Muscle layer of colon (tissue), 2 donors: ENCODE measurements at regions not wholly inside any gene's neighbourhood (a gene's known extent, or its start where the extent isn't known, plus 50 kb on each side); places are given as distances from the start of the nearest gene placed in this dataset.

Experiments used
- H3K27ac ChIP-seq: one replicate; pipeline ENCODE4 v1.7.0; 2013; ENCODE audit warnings: low read depth, mild to moderate bottlenecking, low read length, moderate library complexity
- H3K27me3 ChIP-seq, 2 donors: one replicate each; pipeline ENCODE4 v1.7.0; 2013; ENCODE audit warnings: low read length in 2 of 2, mild to moderate bottlenecking in 2 of 2; ENCODE audit not compliant: insufficient read depth in 2 of 2, control insufficient read depth in 1 of 2
- H3K36me3 ChIP-seq: one replicate; pipeline ENCODE4 v1.7.0; 2013; ENCODE audit warnings: mild to moderate bottlenecking, low read length; ENCODE audit not compliant: insufficient read depth
- H3K4me1 ChIP-seq: one replicate; pipeline ENCODE4 v1.7.0; 2013; ENCODE audit warnings: mild to moderate bottlenecking, low read length; ENCODE audit not compliant: insufficient read depth
- H3K4me3 ChIP-seq, 2 donors: one replicate each; pipeline ENCODE4 v1.7.0; 2013; ENCODE audit warnings: low read length in 2 of 2, low read depth in 1 of 2, mild to moderate bottlenecking in 1 of 2, moderate library complexity in 1 of 2
- H3K9ac ChIP-seq: one replicate; pipeline ENCODE4 v1.7.0; 2013; ENCODE audit warnings: low read length
- H3K9me3 ChIP-seq: one replicate; pipeline ENCODE4 v1.7.0; 2013; ENCODE audit warnings: mild to moderate bottlenecking, low read length
- donor health status: abdominal sarcoma.
- donor health status: Adenocarcinoma of cecum.

GRCh38 chr1:70805641-70806040 is 242.0 kb downstream of the PTGER3 start:
- Histone ChIP-seq H3K4me3 (no peak overlapping the region), H3K27ac (no peak overlapping the region), H3K9ac (no peak overlapping the region), H3K4me1 (no peaks in the 10 kb centered on the region), H3K27me3 (no peaks in the 10 kb centered on the region), H3K9me3 (no peaks in the 10 kb centered on the region), H3K36me3 (no peaks in the 10 kb centered on the region)

- no peaks in the 10 kb centered on the region for H3K9me3 ChIP-seq
- H3K27me3 ChIP-seq: no peaks in the 10 kb centered on the region
- H3K27ac ChIP-seq: no peak overlapping the region
- no peaks in the 10 kb centered on the region for H3K36me3 ChIP-seq
- no peaks in the 10 kb centered on the region for H3K4me1 ChIP-seq
- no peak overlapping the region for H3K9ac ChIP-seq
- no peak overlapping the region for H3K4me3 ChIP-seq
Observed at GRCh38 chr1:70807088-70807664, 240.4 kb downstream of the PTGER3 start.

GRCh38 chr1:70809069-70809468 is 238.5 kb downstream of the PTGER3 start:
- no peaks in the 10 kb centered on the region for H3K27me3 ChIP-seq
- H3K9me3 ChIP-seq: no peaks in the 10 kb centered on the region
- H3K36me3 ChIP-seq: no peaks in the 10 kb centered on the region
- no peaks in the 10 kb centered on the region for H3K4me1 ChIP-seq
- H3K27ac ChIP-seq: no peak overlapping the region
- H3K4me3 ChIP-seq: no peak overlapping the region
- H3K9ac ChIP-seq: no peak overlapping the region

GRCh38 chr1:70811815-70812214 is 235.8 kb downstream of the PTGER3 start:
- Histone ChIP-seq H3K9me3 (no peaks in the 10 kb centered on the region), H3K9ac (no peak overlapping the region), H3K4me1 (no peaks in the 10 kb centered on the region), H3K36me3 (no peaks in the 10 kb centered on the region), H3K27me3 (no peaks in the 10 kb centered on the region), H3K4me3 (no peak overlapping the region), H3K27ac (no peak overlapping the region)

- Histone ChIP-seq H3K27ac (no peak overlapping the region), H3K36me3 (no peaks in the 10 kb centered on the region)
Observed at GRCh38 chr1:70812442-70813109, 235.0 kb downstream of the PTGER3 start.

GRCh38 chr1:70818401-70818800 is 229.2 kb downstream of the PTGER3 start:
- H3K9ac ChIP-seq: no peak overlapping the region
- no peak overlapping the region for H3K4me3 ChIP-seq
- H3K27ac ChIP-seq: no peak overlapping the region
- H3K9me3 ChIP-seq: no peaks in the 10 kb centered on the region
- no peaks in the 10 kb centered on the region for H3K27me3 ChIP-seq
- no peaks in the 10 kb centered on the region for H3K4me1 ChIP-seq
- no peaks in the 10 kb centered on the region for H3K36me3 ChIP-seq

More at GRCh38 chr1:70812442-70813109, 235.0 kb downstream of the PTGER3 start:
- H3K4me1 ChIP-seq: no peaks in the 10 kb centered on the region
- H3K27me3 ChIP-seq: no peaks in the 10 kb centered on the region
- no peak overlapping the region for H3K4me3 ChIP-seq
- no peaks in the 10 kb centered on the region for H3K9me3 ChIP-seq
- no peak overlapping the region for H3K9ac ChIP-seq

GRCh38 chr1:70819231-70819630 is 228.4 kb downstream of the PTGER3 start:
- Histone ChIP-seq H3K4me1 (no peaks in the 10 kb centered on the region), H3K9ac (no peak overlapping the region), H3K27ac (no peak overlapping the region), H3K9me3 (no peaks in the 10 kb centered on the region), H3K4me3 (no peak overlapping the region), H3K27me3 (no peaks in the 10 kb centered on the region), H3K36me3 (no peaks in the 10 kb centered on the region)

- Histone ChIP-seq H3K36me3 (no peaks in the 10 kb centered on the region), H3K9me3 (no peaks in the 10 kb centered on the region), H3K27ac (no peak overlapping the region), H3K4me1 (no peaks in the 10 kb centered on the region), H3K9ac (no peak overlapping the region), H3K27me3 (no peaks in the 10 kb centered on the region), H3K4me3 (no peak overlapping the region)
Observed at GRCh38 chr1:70819785-70820184, 227.8 kb downstream of the PTGER3 start.

- H3K4me3 ChIP-seq: no peak overlapping the region
- no peaks in the 10 kb centered on the region for H3K27me3 ChIP-seq
- H3K4me1 ChIP-seq: no peaks in the 10 kb centered on the region
- no peak overlapping the region for H3K27ac ChIP-seq
- no peaks in the 10 kb centered on the region for H3K36me3 ChIP-seq
- no peaks in the 10 kb centered on the region for H3K9me3 ChIP-seq
- H3K9ac ChIP-seq: no peak overlapping the region
Observed at GRCh38 chr1:70820396-70820795, 227.2 kb downstream of the PTGER3 start.

GRCh38 chr1:70820995-70821394 is 226.6 kb downstream of the PTGER3 start:
- Histone ChIP-seq H3K9me3 (no peaks in the 10 kb centered on the region), H3K9ac (no peak overlapping the region), H3K27me3 (no peaks in the 10 kb centered on the region), H3K4me3 (no peak overlapping the region), H3K4me1 (no peaks in the 10 kb centered on the region), H3K27ac (no peak overlapping the region), H3K36me3 (no peaks in the 10 kb centered on the region)

- no peaks in the 10 kb centered on the region for H3K27me3 ChIP-seq
- H3K27ac ChIP-seq: no peak overlapping the region
- H3K4me1 ChIP-seq: no peaks in the 10 kb centered on the region
- no peaks in the 10 kb centered on the region for H3K9me3 ChIP-seq
- H3K36me3 ChIP-seq: no peaks in the 10 kb centered on the region
- no peak overlapping the region for H3K4me3 ChIP-seq
- H3K9ac ChIP-seq: no peak overlapping the region
Observed at GRCh38 chr1:70826428-70826827, 221.2 kb downstream of the PTGER3 start.

- Histone ChIP-seq H3K36me3 (no peaks in the 10 kb centered on the region), H3K9me3 (no peaks in the 10 kb centered on the region), H3K4me3 (no peak overlapping the region), H3K27ac (no peak overlapping the region), H3K4me1 (no peaks in the 10 kb centered on the region), H3K9ac (no peak overlapping the region), H3K27me3 (no peaks in the 10 kb centered on the region)
Observed at GRCh38 chr1:70827030-70827429, 220.6 kb downstream of the PTGER3 start.
